Neutrophil (primary cell): ENCODE measurements at regions not wholly inside any gene's neighbourhood (a gene's known extent, or its start where the extent isn't known, plus 50 kb on each side); places are given as distances from the start of the nearest gene placed in this dataset.
"Not testable (repeated sequence)": the region's sequence is repeated elsewhere in the genome, so short reads cannot be mapped to it uniquely, and the experiment has no call there.

Source experiments
- H3K27ac ChIP-seq: fragments of 200-600 bp; sonication (generic); 2 replicates; pipeline ENCODE4 v1.5.1; 2016; ENCODE audit warnings: mild to moderate bottlenecking, moderate library complexity
- H3K27me3 ChIP-seq: fragments of 200-600 bp; sonication (generic); 2 replicates; pipeline ENCODE4 v1.6.0; 2016; ENCODE audit warnings: mild to moderate bottlenecking
- H3K36me3 ChIP-seq: fragments of 200-600 bp; sonication (generic); 2 replicates; pipeline ENCODE4 v1.5.1; 2017
- H3K4me1 ChIP-seq, 2 experiments: fragments of 200-600 bp in 1 of 2; sonication (generic) in 1 of 2; 1 replicate in 1 of 2; 2 replicates in 1 of 2; pipeline versions ENCODE4 v1.5.1 to v1.6.1; 2013 to 2016; ENCODE audit warnings: low read depth in 1 of 2, low read length in 1 of 2, mild to moderate bottlenecking in 1 of 2, moderate library complexity in 1 of 2; ENCODE audit not compliant: control insufficient read depth in 1 of 2, insufficient read depth in 1 of 2
- H3K4me3 ChIP-seq, 2 experiments: fragments of 200-600 bp in 1 of 2; sonication (generic) in 1 of 2; 1 replicate in 1 of 2; 2 replicates in 1 of 2; pipeline ENCODE4 v1.5.1; 2013 to 2016; ENCODE audit warnings: low read depth in 1 of 2, low read length in 1 of 2, mild to moderate bottlenecking in 1 of 2, moderate library complexity in 1 of 2
- H3K9me3 ChIP-seq: fragments of 200-600 bp; sonication (generic); 2 replicates; pipeline ENCODE4 v1.5.1; 2016
- CTCF ChIP-seq: fragments of 200-600 bp; sonication (generic); IDR thresholded peaks from 2 replicates; pipeline ENCODE4 v1.5.1; 2016; ENCODE audit warnings: antibody characterized with exemption

GRCh38 chr10:9950070-9950469 lies 1067.6 kb upstream of the CELF2 start:
- no peak overlapping the region for H3K4me3 ChIP-seq
- H3K4me1 ChIP-seq: no peaks in the 10 kb centered on the region
- H3K27me3 ChIP-seq: no peaks in the 10 kb centered on the region
- H3K27ac ChIP-seq: no peak overlapping the region
- TF ChIP-seq CTCF: no peak
- no peaks in the 10 kb centered on the region for H3K36me3 ChIP-seq
- H3K9me3 ChIP-seq: no peaks in the 10 kb centered on the region

- Histone ChIP-seq H3K9me3 (no peaks in the 10 kb centered on the region), H3K36me3 (no peaks in the 10 kb centered on the region), H3K4me3 (no peak overlapping the region), H3K27ac (no peak overlapping the region), H3K27me3 (no peaks in the 10 kb centered on the region), H3K4me1 (no peaks in the 10 kb centered on the region)
- TF ChIP-seq CTCF: no peak
Observed at GRCh38 chr10:9951481-9952257, 1066.0 kb upstream of the CELF2 start.

GRCh38 chr10:9957351-9957750 lies 1060.3 kb upstream of the CELF2 start:
- no peak overlapping the region for H3K27ac ChIP-seq
- H3K27me3 ChIP-seq: no peaks in the 10 kb centered on the region
- no peak overlapping the region for H3K4me3 ChIP-seq
- no peaks in the 10 kb centered on the region for H3K9me3 ChIP-seq
- H3K4me1 ChIP-seq: no peaks in the 10 kb centered on the region
- no peak for TF ChIP-seq CTCF
- no peaks in the 10 kb centered on the region for H3K36me3 ChIP-seq

- H3K36me3 ChIP-seq, H3K9me3 ChIP-seq, H3K4me1 ChIP-seq, H3K27ac ChIP-seq, H3K4me3 ChIP-seq, H3K27me3 ChIP-seq: not testable (repeated sequence)
Observed at GRCh38 chr10:9957876-9958275, 1059.8 kb upstream of the CELF2 start.

GRCh38 chr10:9965341-9965740 lies 1052.3 kb upstream of the CELF2 start:
- H3K36me3 ChIP-seq: no peaks in the 10 kb centered on the region
- H3K27me3 ChIP-seq: no peaks in the 10 kb centered on the region
- TF ChIP-seq CTCF: no peak
- H3K4me1 ChIP-seq: no peaks in the 10 kb centered on the region
- H3K27ac ChIP-seq: no peak overlapping the region
- H3K9me3 ChIP-seq: no peaks in the 10 kb centered on the region
- no peak overlapping the region for H3K4me3 ChIP-seq

- Histone ChIP-seq H3K36me3 (no peaks in the 10 kb centered on the region), H3K27me3 (no peaks in the 10 kb centered on the region), H3K27ac (no peak overlapping the region), H3K9me3 (no peaks in the 10 kb centered on the region), H3K4me1 (no peaks in the 10 kb centered on the region), H3K4me3 (no peak overlapping the region)
- TF ChIP-seq CTCF: no peak
Observed at GRCh38 chr10:9986786-9987185, 1030.9 kb upstream of the CELF2 start.
